Fibroblast of peridontal ligament (primary cell): ENCODE measurements at regions not wholly inside any gene's neighbourhood (a gene's known extent, or its start where the extent isn't known, plus 50 kb on each side); places are given as distances from the start of the nearest gene placed in this dataset.
A peak's percentile ranks its signal among the peaks of the same experiment; 100 is the strongest.
"Not testable (repeated sequence)": the region's sequence is repeated elsewhere in the genome, so short reads cannot be mapped to it uniquely, and the experiment has no call there.

Source experiments
- DNase-seq: peaks from one replicate; pipeline ENCODE4 v3.0.0-alpha.2; 2010; ENCODE audit errors: extremely low read depth

DNA sequence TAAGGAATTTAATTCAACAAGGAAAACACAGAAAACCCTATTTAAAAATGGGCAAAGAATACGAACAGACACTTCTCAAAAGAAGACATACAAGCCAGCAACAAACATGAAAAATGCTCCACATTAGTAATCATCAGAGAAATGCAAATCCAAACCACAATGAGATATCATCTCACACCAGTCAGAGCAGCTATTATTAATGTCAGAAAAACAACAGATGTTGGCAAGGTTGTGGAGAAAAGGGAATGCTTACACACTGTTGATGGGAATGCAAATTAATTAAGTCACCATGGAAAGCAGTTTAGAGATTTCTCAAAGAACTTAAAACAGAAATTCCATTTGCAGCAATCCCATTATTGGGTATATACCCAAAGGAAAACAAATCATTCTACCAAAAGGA, 55.2 kb downstream of the GCC1 start:
- DNase-seq: no peak

DNA sequence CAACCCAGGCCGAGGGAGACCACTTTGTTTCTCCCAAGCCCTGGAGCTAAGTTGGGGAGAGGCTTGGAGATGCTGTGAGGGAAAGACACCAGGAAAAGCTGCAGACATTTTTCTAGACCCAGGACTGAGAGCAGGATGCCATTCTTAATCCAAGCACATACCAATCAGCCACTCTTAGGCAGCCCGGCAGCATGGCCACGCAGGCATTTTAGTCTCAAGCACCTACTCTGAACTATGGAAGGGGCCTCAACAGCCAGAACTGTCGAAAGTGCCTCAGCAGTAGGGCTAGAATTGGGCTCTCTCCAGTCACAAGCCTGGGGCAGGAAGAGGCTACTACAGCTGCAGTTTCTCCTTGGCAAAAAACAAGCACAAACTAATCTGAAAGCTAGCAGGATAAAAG, 57.8 kb downstream of the GCC1 start:
- no peak for DNase-seq

DNA sequence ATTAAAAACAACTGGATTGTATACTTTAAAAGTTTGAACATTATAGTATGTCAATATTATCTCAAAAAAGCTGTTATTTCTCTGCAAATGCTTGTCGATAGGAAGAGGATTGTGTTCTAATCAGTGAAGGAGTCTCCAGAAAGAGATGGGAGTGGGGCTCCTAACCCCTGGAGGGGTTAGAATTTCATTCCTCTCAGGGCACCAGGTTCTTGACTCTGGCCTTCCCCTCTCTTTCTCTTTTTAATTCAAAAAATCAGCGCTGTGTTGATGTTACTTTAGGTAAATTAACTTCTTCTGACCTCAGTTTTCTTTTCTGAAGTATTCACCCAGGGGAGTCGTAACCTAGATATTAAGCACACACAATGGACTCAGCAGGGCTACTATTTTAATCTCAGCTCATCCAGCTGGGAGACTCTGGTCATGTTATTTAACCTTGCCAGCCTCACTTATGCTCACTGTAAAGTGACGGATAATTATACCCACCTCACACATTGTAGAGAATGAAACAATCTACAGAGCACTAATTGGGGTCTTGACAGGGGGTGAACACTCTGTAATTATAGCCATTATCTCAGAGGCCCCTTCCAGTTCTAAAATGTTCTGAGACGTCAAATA, 59.4 kb downstream of the GCC1 start:
- no peak for DNase-seq

DNA sequence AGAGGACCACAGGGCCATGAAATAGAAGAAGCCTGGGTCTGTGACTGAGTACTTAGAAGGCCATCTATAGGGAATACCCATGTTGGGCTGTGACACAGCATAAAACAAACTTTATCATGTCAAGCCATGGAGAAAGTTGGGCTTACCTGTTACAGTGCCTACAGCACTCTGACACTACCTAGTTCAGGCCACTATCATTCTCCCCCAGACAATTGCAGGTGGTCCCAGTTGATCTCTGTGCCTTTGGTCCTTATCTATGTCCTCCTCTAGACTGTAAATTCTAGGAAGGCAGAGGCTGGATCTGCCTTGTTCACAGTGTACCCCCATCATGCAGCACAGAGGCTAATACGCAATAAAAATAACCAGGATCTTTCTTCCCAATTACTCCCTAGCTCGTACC, 69.1 kb downstream of the GCC1 start:
- DNase-seq: no peak

DNA sequence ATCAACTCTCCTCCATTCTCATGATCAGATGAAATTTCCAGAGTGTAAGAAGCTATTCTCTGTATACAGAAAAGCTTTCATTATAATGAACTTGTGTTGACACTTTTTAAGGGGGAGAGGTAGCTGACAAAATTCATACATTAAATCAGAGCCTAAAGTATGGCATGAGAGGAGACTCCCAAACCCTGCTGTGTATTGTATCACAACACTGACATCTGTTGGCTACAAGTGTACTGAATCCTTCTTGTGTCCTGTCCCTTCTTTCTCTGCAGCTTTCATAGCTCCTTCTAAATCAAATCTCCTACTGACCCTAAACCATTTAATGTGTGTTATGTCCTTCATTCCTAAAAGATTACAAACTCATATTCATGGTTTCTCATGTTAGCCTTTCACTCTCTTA, 70.9 kb downstream of the GCC1 start:
- peak; percentile 63 for DNase-seq

DNA sequence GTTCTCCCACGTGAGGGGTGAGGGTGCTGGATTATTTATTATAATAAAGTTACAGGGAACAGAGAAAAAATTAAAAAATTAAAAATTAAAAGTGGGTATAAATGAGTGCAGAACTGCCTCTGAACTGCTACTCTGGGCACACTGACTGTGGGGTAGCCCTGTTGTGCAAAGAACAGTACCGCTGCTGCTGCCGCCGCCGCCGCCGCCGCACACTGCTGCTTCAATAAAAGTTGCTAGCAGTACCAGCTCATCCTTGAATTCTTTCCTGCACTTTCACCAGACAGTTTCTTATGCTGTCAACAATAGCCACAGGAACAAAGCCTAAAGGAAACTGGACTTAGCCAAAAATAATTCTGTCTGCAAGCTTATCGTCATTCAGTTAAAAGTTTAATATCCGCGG, 72.1 kb downstream of the GCC1 start:
- no peak for DNase-seq

DNA sequence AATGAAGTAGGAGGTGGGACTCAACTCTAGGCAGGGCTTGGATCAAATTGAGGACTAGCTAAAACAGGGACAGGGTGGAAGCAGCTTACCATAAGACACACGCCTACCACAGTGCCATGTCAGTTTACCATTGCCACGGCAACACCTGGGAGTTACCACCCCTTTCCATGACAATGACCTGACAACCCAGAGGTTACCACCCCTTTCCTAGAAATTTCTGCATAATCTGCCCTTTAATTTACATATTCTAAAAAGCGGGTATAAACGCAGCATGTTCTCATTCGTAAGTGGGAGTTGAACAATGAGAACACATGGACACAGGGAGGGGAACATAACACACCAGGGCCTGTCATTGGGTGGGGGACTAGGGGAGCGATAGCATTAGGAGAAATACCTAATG, 72.7 kb downstream of the GCC1 start:
- no peak for DNase-seq

DNA sequence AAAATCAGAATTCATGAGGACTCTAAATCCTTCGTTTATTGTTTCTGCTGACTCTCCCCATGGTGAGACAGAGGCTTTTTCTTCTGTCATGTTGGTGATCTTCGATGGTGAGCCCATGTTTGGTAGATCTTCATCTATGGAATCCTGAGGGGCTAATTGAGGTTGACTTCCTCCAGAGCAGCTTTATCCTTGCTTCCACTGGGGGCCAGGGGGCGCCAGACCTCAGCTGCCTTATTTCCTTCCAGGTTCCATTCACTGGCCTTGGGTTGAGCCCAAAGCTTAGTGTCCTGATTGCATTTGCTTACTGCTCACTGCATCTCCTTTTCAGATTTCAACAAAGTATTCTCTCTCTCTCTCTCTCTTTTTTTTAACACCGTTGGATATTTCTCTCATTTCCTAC, 80.7 kb downstream of the GCC1 start:
- peak; percentile 20 for DNase-seq

DNA sequence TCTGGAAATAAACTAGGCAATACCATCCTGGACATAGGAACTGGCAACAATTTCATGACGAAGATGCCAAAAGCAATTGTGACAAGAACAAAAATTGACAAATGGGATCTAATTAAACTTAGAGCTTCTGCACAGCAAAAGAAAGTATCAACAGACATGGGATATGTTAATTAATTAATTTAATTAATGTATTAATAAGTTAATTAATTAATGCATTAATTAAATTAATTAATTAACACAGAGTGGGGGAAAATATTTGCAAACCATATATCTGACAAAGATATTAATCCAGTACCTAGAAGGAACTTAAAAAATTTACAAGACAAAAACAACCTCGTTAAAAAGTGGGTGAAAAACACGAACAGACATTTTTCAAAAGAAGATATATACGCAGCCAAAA, 83.6 kb downstream of the GCC1 start:
- no peak for DNase-seq

DNA sequence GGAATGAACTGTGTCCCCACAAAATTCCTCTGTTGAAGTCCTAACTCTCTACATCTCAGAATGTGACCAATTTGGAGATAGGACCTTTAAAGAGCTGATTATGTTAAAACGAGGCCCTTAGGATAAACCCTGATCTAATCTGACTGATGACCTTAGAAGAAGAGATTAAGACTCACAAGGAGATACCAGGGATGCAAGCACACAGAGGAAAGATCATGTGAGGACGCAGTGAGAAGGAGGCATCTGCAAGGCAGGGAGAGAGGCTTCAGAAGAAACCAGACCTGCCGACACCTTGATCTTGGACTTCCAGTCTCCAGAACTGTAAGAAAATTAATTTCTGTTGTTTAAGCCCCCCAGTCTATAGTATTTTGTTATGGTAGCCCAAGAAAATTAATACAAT, 94.9 kb upstream of the ZNF800 start:
- DNase-seq: no peak

DNA sequence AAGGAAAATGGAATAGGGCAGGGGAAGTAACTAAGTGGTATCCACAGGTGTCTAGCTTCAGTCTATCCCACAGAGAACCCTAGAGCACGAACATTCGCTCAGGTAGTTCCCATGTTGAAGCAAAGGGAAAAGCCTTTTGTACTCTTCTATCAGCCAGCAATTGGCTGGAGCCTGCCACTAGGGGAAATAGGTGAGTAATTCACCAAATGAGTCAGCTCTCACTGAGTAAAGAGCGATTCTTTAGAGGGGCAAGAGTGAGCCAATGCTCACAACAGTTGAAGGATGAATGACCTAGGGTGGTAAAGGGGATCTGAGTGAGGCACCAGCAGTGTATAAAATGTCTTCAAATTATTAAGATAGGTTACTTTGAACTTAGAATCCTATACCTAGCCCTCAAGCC, 94.1 kb upstream of the ZNF800 start:
- DNase-seq: no peak

DNA sequence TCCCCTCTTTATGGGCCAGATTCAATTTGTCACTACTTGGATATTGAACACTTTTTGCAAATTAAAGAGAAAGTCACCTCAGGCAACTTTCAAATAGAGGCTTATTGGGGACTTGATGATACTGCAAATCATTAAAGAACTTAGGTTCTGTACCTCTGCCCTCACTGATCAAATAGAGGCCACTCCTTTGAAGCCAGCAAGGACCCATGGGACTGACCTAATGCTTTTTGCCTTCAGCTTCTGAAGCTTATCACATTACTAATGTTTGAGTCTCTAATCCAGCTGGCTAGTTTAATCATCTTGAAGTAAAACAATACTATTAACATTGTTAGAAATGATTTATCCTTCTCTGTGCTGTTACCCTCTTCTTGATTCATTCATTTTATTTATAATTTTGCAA, 93.0 kb upstream of the ZNF800 start:
- DNase-seq: no peak

DNA sequence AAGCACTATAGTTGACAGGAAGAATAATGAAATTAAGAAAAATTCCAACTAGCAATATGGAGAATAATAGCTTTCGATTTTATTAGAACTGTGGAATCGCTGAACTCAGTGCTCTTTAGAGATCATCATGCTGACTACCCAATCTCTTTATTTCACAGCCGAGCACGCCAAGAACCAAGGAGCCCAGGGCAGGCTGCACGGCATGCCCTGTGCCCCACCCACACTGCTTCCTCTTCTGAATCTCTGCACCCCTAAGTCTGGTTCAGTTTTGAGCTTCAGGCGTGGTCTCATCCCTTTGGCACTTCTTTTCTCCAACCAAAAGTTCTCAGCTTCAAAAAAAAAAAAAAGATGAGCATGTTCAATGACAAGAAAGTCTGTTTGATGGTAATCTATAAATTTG, 92.4 kb upstream of the ZNF800 start:
- no peak for DNase-seq

DNA sequence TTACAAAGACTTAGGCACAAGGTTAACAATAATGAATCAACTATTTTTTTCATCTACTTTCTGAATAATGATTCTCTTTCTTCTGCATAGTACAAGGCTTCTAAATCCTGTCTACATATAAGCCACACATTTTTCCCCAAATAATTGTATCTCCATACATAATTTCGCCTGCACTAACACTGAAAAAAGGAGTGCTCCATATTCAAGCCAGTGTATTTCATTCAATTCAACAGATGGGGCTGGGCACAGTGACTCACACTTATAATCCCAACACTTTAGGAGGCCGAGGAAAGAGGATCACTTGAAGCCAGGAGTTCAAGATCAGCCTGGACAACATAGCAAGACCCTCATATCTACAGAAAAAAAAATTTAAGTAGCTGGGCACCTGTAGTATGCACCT, 86.0 kb upstream of the ZNF800 start:
- no peak for DNase-seq

DNA sequence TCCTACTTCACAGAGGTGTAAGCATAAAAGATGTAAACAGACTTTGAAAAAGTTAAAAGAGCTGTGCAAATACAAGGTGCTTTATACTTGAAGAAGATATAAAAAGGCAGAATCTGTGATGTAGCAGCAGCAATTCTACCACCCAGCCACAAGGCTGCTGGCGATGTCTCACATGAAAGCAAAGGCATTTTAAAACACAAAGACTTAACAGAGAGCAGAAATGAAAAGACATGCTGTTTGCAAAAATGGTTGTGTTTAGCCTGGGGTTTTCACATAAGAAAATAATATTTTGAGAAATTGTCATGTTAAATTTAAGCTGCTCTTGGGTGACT, 85.5 kb upstream of the ZNF800 start:
- no peak for DNase-seq

DNA sequence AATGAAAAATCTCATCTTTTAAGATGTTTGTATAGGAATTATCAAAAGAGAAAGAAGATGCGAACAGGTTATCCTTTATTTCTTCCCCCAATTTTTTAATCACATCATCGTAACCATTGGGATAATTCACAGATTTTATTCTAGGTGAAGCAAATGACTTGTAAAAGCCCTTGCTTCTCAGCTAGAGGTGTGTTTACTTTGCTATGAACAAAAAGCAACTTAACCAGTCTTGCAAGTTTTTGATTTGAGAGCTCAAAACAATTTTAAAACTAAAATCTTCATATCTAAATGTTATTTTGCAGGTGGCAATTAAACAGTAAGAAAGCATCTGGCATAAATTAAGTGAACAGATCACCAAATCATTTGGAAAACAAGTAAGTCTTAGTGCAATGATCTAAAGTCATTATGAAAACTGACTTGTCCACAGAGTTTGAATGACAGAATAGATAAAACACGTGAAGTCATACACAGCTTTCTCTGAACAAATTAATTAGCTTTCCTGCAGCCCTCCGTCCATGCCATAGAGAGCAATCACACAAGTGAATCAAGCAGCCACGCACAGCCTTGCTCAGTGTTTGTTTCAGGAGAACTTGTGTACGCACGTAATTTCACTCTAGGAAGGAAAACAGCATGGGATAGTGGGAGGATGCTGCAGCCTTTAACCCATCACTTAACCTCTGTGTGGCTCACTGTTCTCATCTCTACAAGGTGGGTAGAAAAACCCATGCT, 85.0 kb upstream of the ZNF800 start:
- no peak for DNase-seq

DNA sequence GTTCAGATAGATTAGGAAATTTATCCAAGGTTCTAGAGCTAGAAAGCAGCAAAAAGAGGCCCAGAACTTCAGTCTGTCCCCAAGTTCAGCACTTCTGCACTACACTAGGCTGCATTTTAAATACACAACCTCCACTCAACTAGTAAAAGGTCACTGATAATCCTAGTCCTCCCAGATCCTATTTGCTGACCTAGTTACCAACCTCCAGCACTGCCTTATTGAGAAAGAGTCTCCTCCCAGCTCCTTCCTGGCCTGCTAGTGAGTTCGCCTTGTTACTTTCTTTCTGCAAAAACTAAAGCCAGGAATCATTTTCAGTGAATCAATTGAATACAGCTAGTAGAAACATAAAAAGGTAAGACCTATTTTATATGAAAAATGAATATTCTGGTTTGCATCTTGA, 84.1 kb upstream of the ZNF800 start:
- DNase-seq: no peak

DNA sequence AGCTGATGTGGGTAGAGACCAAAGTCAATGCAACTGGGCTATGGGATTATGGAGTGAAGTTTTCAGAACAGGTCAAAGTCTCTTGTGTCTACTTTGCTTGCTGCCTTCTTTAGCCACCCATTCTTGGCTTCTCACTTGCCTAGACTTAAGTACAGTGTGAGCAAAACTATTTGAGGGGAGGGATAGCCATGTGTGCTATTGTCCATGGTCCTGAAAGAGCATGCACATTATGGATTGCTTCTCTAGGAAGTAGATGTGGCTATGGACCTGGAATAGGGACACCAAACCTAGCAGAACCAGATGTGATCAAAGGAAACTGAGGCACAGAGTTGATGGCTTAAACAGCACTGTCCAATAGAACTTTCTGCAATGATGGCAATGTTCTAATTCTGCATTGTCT, 81.9 kb upstream of the ZNF800 start:
- DNase-seq: no peak

DNA sequence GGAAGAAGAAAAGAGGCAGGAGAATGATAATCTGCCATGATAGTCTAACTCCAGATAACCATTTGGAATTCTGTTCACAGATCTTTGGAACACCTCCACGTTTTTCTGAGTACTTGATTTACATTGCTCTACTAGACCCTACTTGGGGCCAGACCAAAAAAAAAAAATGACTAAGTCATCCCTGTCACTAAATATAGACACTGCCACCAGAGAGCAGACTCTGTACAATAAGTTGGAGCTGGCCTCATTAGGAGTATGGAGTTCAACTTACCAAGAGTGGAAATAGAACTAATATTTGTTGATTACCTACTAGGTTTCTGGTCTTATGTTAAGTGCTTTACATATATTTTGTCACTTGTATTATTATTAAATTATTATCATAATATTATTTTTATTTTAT, 80.9 kb upstream of the ZNF800 start:
- no peak for DNase-seq

DNA sequence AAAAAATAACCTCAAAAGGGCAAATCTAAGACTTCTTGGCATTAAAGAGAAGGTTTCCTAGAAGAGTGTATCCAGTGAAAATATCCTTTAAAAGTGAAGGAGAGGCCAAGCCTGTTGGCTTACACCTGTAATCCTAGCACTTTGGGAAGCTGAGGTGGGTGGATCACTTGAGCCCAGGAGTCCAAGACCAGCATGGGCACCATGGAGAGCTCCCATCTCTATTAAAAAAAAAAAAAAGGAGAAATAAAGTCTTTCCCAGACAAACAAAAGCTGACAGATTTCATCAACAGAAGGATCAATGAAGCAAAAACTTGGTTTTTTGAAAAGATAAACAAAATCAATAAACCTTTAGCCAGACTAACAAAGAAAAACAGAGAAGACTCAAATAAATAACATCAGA, 67.6 kb upstream of the ZNF800 start:
- DNase-seq: no peak

DNA sequence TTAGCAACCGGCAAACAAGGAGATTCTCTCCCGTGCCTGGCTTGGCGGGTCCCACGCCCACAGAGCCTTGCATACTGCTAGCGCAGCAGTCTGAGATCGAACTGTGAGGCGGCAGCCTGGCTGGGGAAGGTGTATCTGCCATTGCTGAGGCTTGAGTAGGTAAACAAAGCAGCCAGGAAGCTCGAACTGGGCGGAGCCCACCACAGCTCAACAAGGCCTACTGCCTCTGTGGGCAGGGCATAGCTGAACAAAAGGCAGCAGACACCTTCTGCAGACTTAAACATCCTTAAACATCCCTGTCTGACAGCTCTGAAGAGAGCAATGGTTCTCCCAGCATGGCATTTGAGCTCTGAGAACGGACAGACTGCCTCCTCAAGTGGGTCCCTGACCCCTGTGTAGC, 58.8 kb upstream of the ZNF800 start:
- DNase-seq: not testable (repeated sequence)

DNA sequence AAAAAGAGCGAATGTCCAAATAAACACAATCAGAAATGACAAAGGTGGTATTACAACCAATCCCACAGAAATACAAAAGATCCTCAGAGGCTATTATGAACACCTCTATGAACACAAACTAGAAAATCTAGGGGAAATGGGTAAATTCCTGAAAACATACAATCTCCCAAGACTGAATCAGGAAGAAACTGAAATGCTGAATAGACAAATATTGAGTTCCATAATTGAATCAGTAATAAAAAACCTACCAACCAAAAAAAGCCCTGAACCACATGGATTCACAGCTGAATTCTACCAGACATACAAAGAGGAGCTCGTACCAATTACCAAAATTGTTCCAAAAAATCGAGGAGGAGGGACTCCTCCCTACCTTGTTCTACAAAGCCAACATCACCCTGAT, 56.1 kb upstream of the ZNF800 start:
- no peak for DNase-seq

DNA sequence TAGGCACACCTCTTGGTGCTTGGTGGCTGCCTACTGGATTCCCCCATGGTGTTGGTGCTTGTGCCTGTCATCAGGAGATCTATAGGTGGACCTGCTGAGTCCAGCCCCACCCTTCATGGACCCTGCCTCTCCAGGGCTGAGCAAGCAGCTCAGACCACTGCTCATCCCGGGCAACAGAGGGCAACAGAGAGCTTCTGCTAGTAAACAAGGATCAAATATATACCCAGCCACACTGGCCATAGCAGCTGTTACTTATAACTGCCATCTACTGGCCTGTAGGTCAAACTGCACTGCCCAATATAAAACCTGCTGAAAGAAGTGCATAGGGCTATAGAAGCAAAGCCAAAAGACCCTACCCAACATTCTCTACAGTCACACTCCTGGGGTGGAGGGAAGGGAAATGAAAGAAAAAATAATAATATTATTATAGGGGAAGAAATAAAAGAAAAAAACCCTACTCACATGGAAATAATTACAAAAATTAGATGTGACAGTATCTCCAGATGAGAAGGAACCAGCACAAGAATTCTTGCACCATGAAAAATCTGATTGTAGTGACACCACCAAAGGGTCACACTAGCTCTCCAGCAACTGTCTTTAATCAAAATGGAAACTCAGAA, 54.9 kb upstream of the ZNF800 start:
- DNase-seq: peak; percentile 35

DNA sequence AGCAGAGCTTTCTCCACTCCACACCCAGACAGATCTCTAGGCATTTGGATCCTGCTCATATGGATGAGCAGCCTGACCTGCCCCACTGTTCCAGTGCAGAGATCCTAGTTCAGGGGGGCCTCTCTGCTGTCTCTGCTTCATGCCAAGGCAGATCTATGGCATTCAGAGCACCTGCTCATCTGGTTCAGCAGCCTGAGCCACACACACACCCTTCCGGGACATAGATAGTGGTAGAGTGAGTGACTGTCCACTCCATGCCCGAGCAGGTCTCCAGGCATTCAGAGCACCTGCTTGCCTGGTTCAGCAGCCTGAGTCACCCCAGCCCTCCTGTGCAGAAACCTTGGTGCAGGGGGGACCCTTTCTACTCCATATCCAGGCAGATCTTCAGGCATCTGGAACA, 54.3 kb upstream of the ZNF800 start:
- DNase-seq: no peak
